Body of pancreas (tissue), 4 donors: ENCODE measurements at regions not wholly inside any gene's neighbourhood (a gene's known extent, or its start where the extent isn't known, plus 50 kb on each side); places are given as distances from the start of the nearest gene placed in this dataset.

Experiments
- ATAC-seq: fragments of 150-250 bp; one replicate; pipeline ENCODE4 v1.9.1; 2016
- DNase-seq, 4 donors: peaks; one replicate each; pipeline ENCODE4 v3.0.0-alpha.2; 2019
- H3K27ac ChIP-seq, 4 donors: fragments of 200-600 bp; sonication (generic); 1 replicate in 3 of 4; 2 replicates in 1 of 4; pipeline versions ENCODE4 v1.5.1 to v1.6.1; 2016 to 2019; ENCODE audit warnings: mild to moderate bottlenecking in 1 of 4, mixed read lengths in 1 of 4, moderate library complexity in 1 of 4
- H3K27me3 ChIP-seq, 2 donors: fragments of 200-600 bp; sonication (generic); one replicate each; pipeline ENCODE4 v1.6.0; 2016; ENCODE audit warnings: mild to moderate bottlenecking in 1 of 2
- H3K36me3 ChIP-seq, 2 donors: fragments of 200-600 bp; sonication (generic); replicated peaks in 1 of 2; 2 replicates each; pipeline ENCODE4 v1.5.1; 2016; ENCODE audit warnings: low read depth in 2 of 2; ENCODE audit not compliant: insufficient read depth in 1 of 2
- H3K4me1 ChIP-seq: fragments of 200-600 bp; sonication (generic); one replicate; pipeline ENCODE4 v1.6.0; 2016
- H3K4me3 ChIP-seq, 2 donors: fragments of 200-600 bp; sonication (generic); 1 replicate in 1 of 2; 2 replicates in 1 of 2; pipeline ENCODE4 v1.5.1; 2016 to 2019
- H3K9me3 ChIP-seq, 3 donors: fragments of 200-600 bp; sonication (generic); 1 replicate in 2 of 3; 2 replicates in 1 of 3; pipeline ENCODE4 v1.5.1; 2016
- POLR2A ChIP-seq, 3 donors: fragments of 450-650 bp; IDR thresholded peaks; one replicate each; pipeline ENCODE4 v1.6.1; 2016; ENCODE audit warnings: antibody characterized with exemption in 3 of 3, mild to moderate bottlenecking in 2 of 3
- WGBS, 2 donors: methylation state at CpG; one replicate each; pipeline ENCODE4 v1.1.5; 2017; 5-methylcytosine and 5-hydroxymethylcytosine counted together
- intact Hi-C: fragments of 100-400 bp; cut with DNase I; formaldehyde crosslinking; loops from one replicate; pipeline ENCODE4 v1.15.1; 2023
- TF ChIP-seq, protein P1 (sequence below), 7 experiments: fragments of 450-650 bp in 4 of 7; fragments of 200-600 bp in 3 of 7; sonication (generic) in 3 of 7; IDR thresholded peaks; one replicate each; pipeline ENCODE4 v1.5.1; 2016 to 2019; ENCODE audit warnings: antibody characterized with exemption in 7 of 7

DNA sequence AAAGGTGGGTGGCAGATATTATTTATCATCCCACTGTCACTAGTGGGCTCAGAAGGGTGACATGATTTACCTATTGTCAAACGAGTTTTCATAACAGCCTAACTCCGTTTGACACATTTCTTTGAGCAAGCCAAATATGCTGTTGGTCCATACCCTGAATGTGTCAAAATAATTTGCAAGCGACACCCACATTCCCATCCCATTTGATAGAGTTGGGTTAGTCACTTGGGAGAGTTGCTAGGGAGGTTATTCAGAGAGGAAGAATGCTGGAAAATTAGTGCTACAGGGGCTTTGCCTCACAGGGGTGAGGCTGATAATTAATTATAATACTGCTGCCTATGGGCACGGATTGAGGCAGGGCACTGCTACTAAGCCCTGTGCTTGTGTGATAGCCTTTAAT is 98.5 kb upstream of the FHIT start:
- ATAC-seq (no peak), DNase-seq (no peak)
- Histone ChIP-seq H3K4me3 (no peak overlapping the region), H3K4me1 (no peaks in the 10 kb centered on the region), H3K27me3 (no peaks in the 10 kb centered on the region), H3K27ac (no peak overlapping the region), H3K36me3 (no peaks in the 10 kb centered on the region), H3K9me3 (no peaks in the 10 kb centered on the region)
- no peak for TF ChIP-seq POLR2A (IDR thresholded peaks at IDR 0.05)
- TF ChIP-seq, protein P1, sequence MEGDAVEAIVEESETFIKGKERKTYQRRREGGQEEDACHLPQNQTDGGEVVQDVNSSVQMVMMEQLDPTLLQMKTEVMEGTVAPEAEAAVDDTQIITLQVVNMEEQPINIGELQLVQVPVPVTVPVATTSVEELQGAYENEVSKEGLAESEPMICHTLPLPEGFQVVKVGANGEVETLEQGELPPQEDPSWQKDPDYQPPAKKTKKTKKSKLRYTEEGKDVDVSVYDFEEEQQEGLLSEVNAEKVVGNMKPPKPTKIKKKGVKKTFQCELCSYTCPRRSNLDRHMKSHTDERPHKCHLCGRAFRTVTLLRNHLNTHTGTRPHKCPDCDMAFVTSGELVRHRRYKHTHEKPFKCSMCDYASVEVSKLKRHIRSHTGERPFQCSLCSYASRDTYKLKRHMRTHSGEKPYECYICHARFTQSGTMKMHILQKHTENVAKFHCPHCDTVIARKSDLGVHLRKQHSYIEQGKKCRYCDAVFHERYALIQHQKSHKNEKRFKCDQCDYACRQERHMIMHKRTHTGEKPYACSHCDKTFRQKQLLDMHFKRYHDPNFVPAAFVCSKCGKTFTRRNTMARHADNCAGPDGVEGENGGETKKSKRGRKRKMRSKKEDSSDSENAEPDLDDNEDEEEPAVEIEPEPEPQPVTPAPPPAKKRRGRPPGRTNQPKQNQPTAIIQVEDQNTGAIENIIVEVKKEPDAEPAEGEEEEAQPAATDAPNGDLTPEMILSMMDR (IDR thresholded peaks at IDR 0.05), result no peak
- WGBS, 2 donors, result 61 to 63% methylated on average over 4 of the region's 4 CpGs
- intact Hi-C loops, result no loop called here

DNA sequence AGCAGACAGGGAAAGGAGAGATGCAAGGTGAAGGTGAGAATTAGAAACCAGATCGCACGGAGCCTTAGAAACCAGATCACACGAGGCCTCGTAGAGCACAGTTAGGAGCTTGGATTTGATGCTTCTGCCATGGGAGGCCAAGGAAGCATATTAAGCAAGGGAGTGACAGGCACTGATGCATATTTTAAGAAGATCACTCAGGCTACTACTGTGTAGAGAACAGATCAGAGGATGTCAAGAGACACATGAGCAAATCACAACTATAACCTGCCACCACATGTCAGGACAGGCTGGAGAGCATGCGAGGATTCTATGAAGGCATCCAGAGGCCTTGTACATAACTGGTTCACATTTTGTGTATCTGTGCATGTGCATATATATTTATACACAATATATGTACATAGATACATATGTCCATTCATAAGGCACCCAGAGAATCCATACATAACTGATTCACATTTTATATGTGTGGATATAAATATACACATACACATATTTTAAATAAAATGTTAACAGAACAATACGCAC is 99.6 kb upstream of the FHIT start:
- Histone ChIP-seq H3K27me3 (no peaks in the 10 kb centered on the region), H3K4me1 (no peaks in the 10 kb centered on the region), H3K4me3 (no peak overlapping the region), H3K9me3 (no peaks in the 10 kb centered on the region), H3K36me3 (no peaks in the 10 kb centered on the region), H3K27ac (no peak overlapping the region)
- ATAC-seq (no peak), DNase-seq (no peak)
- intact Hi-C loops, result no loop called here
- WGBS, 2 donors, result 91 to 92% methylated on average over 6 of the region's 6 CpGs
- TF ChIP-seq POLR2A (IDR thresholded peaks at IDR 0.05), result no peak
- TF ChIP-seq, protein P1 (IDR thresholded peaks at IDR 0.05), result no peak

DNA sequence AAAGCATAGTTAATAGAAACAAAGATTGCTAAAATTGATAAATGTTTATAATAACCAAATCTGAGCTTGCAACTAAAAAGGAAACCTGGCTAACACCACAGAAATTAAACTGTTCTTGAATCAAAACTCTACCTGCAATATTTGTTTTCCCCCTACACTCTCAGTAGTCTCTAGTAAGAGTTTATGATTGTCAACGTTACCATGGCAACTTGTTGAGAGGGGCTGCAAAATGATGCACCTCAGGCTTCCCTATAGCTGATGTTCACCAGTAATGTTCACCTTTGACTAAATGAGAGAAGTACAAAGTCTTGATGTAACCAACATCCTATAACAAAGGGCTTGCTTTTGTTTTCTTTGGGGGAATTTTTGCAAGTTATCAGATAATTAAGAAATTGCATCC is 101.1 kb upstream of the FHIT start:
- no peak overlapping the region for H3K4me3 ChIP-seq
- DNase-seq (no peak), ATAC-seq (no peak)
- intact Hi-C loops, result no loop called here
- no peak overlapping the region for H3K27ac ChIP-seq
- WGBS, 2 donors, result 65 to 71% methylated on average over 1 of the region's 1 CpG
- no peaks in the 10 kb centered on the region for H3K36me3 ChIP-seq
- no peaks in the 10 kb centered on the region for H3K27me3 ChIP-seq
- H3K4me1 ChIP-seq, result no peaks in the 10 kb centered on the region
- no peaks in the 10 kb centered on the region for H3K9me3 ChIP-seq
- TF ChIP-seq POLR2A (IDR thresholded peaks at IDR 0.05), result no peak
- TF ChIP-seq, protein P1 (IDR thresholded peaks at IDR 0.05), result no peak

DNA sequence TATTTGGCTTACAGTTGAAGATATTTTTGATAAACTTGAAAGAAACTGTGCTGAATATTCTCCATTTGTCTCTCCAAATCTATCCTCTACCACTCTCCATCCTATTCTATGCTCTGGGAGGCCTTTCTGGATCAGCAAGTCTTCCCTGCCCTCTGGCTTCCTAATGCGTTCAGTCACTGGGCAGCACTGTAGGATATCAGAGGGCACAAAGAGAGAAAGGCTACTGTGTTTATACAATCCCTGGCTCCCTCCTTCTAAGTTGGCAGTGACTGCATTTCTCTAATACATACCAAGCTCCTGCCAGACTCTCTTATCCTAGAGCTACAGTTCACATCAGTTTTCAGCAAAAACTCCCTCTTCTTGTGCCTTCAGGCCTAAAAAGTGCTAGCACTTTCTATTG is 102.1 kb upstream of the FHIT start:
- TF ChIP-seq POLR2A (IDR thresholded peaks at IDR 0.05), result no peak
- TF ChIP-seq, protein P1 (IDR thresholded peaks at IDR 0.05), result no peak
- no peaks in the 10 kb centered on the region for H3K36me3 ChIP-seq
- no peak overlapping the region for H3K27ac ChIP-seq
- WGBS, 2 donors, result 76 to 82% methylated on average over 1 of the region's 1 CpG
- H3K4me3 ChIP-seq, result no peak overlapping the region
- H3K27me3 ChIP-seq, result no peaks in the 10 kb centered on the region
- no peaks in the 10 kb centered on the region for H3K4me1 ChIP-seq
- DNase-seq (no peak), ATAC-seq (no peak)
- intact Hi-C loops, result no loop called here
- H3K9me3 ChIP-seq, result no peaks in the 10 kb centered on the region

DNA sequence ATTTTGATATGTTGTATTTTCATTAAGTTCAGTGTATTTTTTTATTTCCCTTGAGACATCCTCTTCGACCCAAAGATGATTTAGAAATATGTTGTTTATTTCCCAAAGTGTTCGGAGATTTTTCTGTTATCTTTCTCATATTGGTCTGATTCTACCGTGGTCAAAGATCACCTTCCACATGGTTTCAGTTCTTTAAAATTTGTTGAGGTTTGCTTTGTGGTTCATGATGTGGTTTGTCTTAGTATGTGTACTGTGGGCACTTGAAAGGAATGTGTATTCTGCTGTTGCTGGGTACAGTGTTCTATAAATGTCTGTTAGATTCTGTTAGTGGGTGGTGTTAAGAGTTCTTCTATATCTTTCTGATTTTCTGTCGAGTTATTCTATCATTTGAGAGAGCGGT is 103.4 kb upstream of the FHIT start:
- no peak overlapping the region for H3K4me3 ChIP-seq
- ATAC-seq (no peak), DNase-seq (no peak)
- no peak overlapping the region for H3K27ac ChIP-seq
- H3K27me3 ChIP-seq, result no peaks in the 10 kb centered on the region
- no peaks in the 10 kb centered on the region for H3K9me3 ChIP-seq
- H3K36me3 ChIP-seq, result no peaks in the 10 kb centered on the region
- intact Hi-C loops, result no loop called here
- no peaks in the 10 kb centered on the region for H3K4me1 ChIP-seq
- TF ChIP-seq, protein P1 (IDR thresholded peaks at IDR 0.05), result no peak
- no peak for TF ChIP-seq POLR2A (IDR thresholded peaks at IDR 0.05)
- 62 to 70% methylated on average over 5 of the region's 5 CpGs for WGBS, 2 donors
